CD14-positive monocyte (primary cell): ENCODE measurements at regions not wholly inside any gene's neighbourhood (a gene's known extent, or its start where the extent isn't known, plus 50 kb on each side); places are given as distances from the start of the nearest gene placed in this dataset.

Source experiments
- DNase-seq, 3 donors: peaks; one replicate each; pipeline ENCODE4 v3.0.0-alpha.2; 2011 to 2022
- H2AFZ ChIP-seq: 2 replicates; pipeline ENCODE4 v1.6.0; 2012; ENCODE audit warnings: mild to moderate bottlenecking, low read depth, low read length, inconsistent platforms; ENCODE audit not compliant: insufficient read depth, poor library complexity, severe bottlenecking
- H3K27ac ChIP-seq, 2 donors: 1 replicate in 1 of 2; 2 replicates in 1 of 2; pipeline ENCODE4 v1.5.1; 2012 to 2013; ENCODE audit warnings: low read length in 2 of 2, control low read depth in 1 of 2, inconsistent platforms in 1 of 2, low read depth in 1 of 2, mild to moderate bottlenecking in 1 of 2
- H3K27me3 ChIP-seq, 2 donors: one replicate each; pipeline versions ENCODE4 v1.6.0 to v1.6.1; 2011 to 2013; ENCODE audit warnings: low read length in 2 of 2; ENCODE audit not compliant: control insufficient read depth in 2 of 2, insufficient read depth in 2 of 2
- H3K36me3 ChIP-seq, 2 donors: replicated peaks in 1 of 2; 1 replicate in 1 of 2; 2 replicates in 1 of 2; pipeline versions ENCODE4 v1.5.1 to v1.6.1; 2012 to 2013; ENCODE audit warnings: low read length in 2 of 2, control low read depth in 1 of 2, inconsistent platforms in 1 of 2, mild to moderate bottlenecking in 1 of 2; ENCODE audit not compliant: insufficient read depth in 2 of 2, control insufficient read depth in 1 of 2
- H3K4me1 ChIP-seq, 2 donors: 1 replicate in 1 of 2; 2 replicates in 1 of 2; pipeline versions ENCODE4 v1.5.1 to v1.6.1; 2012 to 2013; ENCODE audit warnings: low read length in 2 of 2, control low read depth in 1 of 2, inconsistent platforms in 1 of 2, mild to moderate bottlenecking in 1 of 2, moderate library complexity in 1 of 2; ENCODE audit not compliant: insufficient read depth in 2 of 2, control insufficient read depth in 1 of 2
- H3K4me2 ChIP-seq: replicated peaks from 2 replicates; pipeline ENCODE3; 2012; ENCODE audit warnings: low read length, moderate library complexity, mild to moderate bottlenecking; ENCODE audit not compliant: poor library complexity, severe bottlenecking; ENCODE audit errors: extremely low read depth
- H3K4me3 ChIP-seq, 3 experiments: fragments of 200-600 bp in 1 of 3; sonication (generic) in 1 of 3; replicated peaks in 1 of 3; 1 replicate in 2 of 3; 2 replicates in 1 of 3; pipeline ENCODE4 v1.5.1; 2011 to 2013; ENCODE audit warnings: low read length in 3 of 3, mild to moderate bottlenecking in 3 of 3, control low read depth in 2 of 3, low read depth in 2 of 3, inconsistent platforms in 1 of 3, moderate library complexity in 1 of 3
- H3K79me2 ChIP-seq: 2 replicates; pipeline ENCODE4 v1.6.0; 2012; ENCODE audit warnings: mild to moderate bottlenecking, control low read depth, inconsistent platforms, low read length, moderate library complexity; ENCODE audit not compliant: insufficient read depth
- H3K9ac ChIP-seq: 2 replicates; pipeline ENCODE4 v1.6.0; 2017; ENCODE audit warnings: low read length, mild to moderate bottlenecking; ENCODE audit not compliant: insufficient read depth, poor library complexity, severe bottlenecking
- H3K9me3 ChIP-seq, 2 donors: replicated peaks in 1 of 2; 1 replicate in 1 of 2; 2 replicates in 1 of 2; pipeline versions ENCODE4 v1.5.1 to v1.6.1; 2012 to 2013; ENCODE audit warnings: low read length in 2 of 2, control low read depth in 1 of 2; ENCODE audit not compliant: control insufficient read depth in 1 of 2, insufficient read depth in 1 of 2
- H4K20me1 ChIP-seq: 2 replicates; pipeline ENCODE4 v1.6.0; 2012; ENCODE audit warnings: mild to moderate bottlenecking, low read length, control low read depth, moderate library complexity; ENCODE audit not compliant: insufficient read depth
- H3K27ac Mint-ChIP-seq, 7 donors: one replicate each; pipeline ENCODE4 v1.8.0; 2020; ENCODE audit warnings: mild to moderate bottlenecking in 7 of 7, mixed read lengths in 7 of 7, moderate library complexity in 6 of 7, inconsistent platforms in 2 of 7
- H3K27me3 Mint-ChIP-seq, 3 donors: one replicate each; pipeline ENCODE4 v1.8.0; 2021 to 2022; ENCODE audit warnings: low read depth in 3 of 3, mild to moderate bottlenecking in 3 of 3, mixed read lengths in 3 of 3, moderate library complexity in 3 of 3, inconsistent platforms in 1 of 3
- H3K36me3 Mint-ChIP-seq, 2 donors: one replicate each; pipeline ENCODE4 v1.8.0; 2020; ENCODE audit warnings: mixed read lengths in 2 of 2, inconsistent platforms in 1 of 2, mild to moderate bottlenecking in 1 of 2
- H3K4me1 Mint-ChIP-seq: one replicate; pipeline ENCODE4 v1.8.0; 2020; ENCODE audit warnings: mild to moderate bottlenecking, mixed read lengths
- H3K4me3 Mint-ChIP-seq, 2 donors: one replicate each; pipeline ENCODE4 v1.8.0; 2020; ENCODE audit warnings: mild to moderate bottlenecking in 2 of 2, mixed read lengths in 2 of 2, moderate library complexity in 1 of 2
- H3K9me3 Mint-ChIP-seq, 7 donors: one replicate each; pipeline ENCODE4 v1.8.0; 2020 to 2022; ENCODE audit warnings: mixed read lengths in 7 of 7, mild to moderate bottlenecking in 6 of 7, moderate library complexity in 6 of 7, inconsistent platforms in 2 of 7
- CTCF ChIP-seq: fragments of 200-600 bp; IDR thresholded peaks from one replicate; pipeline ENCODE4 v1.8.0; 2022; ENCODE audit warnings: antibody characterized with exemption, mild to moderate bottlenecking
- whole genome bisulfite sequencing: methylation state at CpG from one replicate; pipeline ENCODE4 v1.1.5; 2013; ENCODE audit warnings: missing lambda C conversion rate; ENCODE audit not compliant: insufficient coverage; 5-methylcytosine and 5-hydroxymethylcytosine counted together
- intact Hi-C, 2 donors: fragments of 100-400 bp; cut with micrococcal nuclease; formaldehyde crosslinking; loops; one replicate each; pipeline versions ENCODE4 v1.15.0 to v1.15.1; 2023

- Mint-ChIP-seq H3K27me3 (no peaks in the 10 kb centered on the region), H3K36me3 (peaks cover 0 to 1% of the 10 kb centered on the region in 2 donors), H3K4me3 (no peak overlapping the region), H3K27ac (no peak overlapping the region), H3K9me3 (no peaks in the 10 kb centered on the region), H3K4me1 (peaks cover 9% of the 10 kb centered on the region)
- Histone ChIP-seq H3K9me3 (no peaks in the 10 kb centered on the region), H3K4me1 (peaks cover 0 to 5% of the 10 kb centered on the region in 2 donors), H4K20me1 (no peaks in the 10 kb centered on the region), H3K27me3 (no peaks in the 10 kb centered on the region), H2AFZ (no peak overlapping the region), H3K4me2 (no peak overlapping the region), H3K79me2 (no peaks in the 10 kb centered on the region), H3K36me3 (no peaks in the 10 kb centered on the region), H3K4me3 (no peak overlapping the region), H3K27ac (no peak overlapping the region), H3K9ac (no peak overlapping the region)
- intact Hi-C loops = no loop called here
- 80% methylated on average over 3 of the region's 4 CpGs for WGBS
- no peak for TF ChIP-seq CTCF
- DNase-seq = no peak
These were observed 224.3 kb upstream of the ATP2B1 start for GRCh38 chr12:89932954-89933353.

DNA sequence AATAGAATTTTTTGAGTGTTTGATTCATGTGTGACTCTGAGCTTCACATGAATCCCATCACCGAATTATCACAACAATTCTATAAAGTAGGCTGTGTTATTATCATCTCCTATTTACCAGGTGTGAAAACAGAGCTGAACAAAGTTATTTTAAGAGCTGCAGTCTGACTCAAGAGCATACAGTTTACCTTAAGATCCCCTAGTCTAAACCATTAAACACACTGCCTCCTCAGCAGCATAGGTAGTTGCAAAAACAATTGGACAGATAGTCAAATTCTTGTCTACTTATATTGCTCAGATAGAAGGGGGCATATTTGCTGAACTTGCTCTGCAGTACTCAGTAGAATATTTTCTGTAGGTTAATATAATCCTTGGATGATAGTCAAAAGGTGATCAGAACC is 219.8 kb upstream of the ATP2B1 start:
- WGBS = no CpG with 5 or more reads among the region's 1 CpG
- Histone ChIP-seq H4K20me1 (no peaks in the 10 kb centered on the region), H3K27me3 (no peaks in the 10 kb centered on the region), H3K9me3 (no peaks in the 10 kb centered on the region), H3K4me2 (no peak overlapping the region), H3K79me2 (no peaks in the 10 kb centered on the region), H3K9ac (no peak overlapping the region), H3K36me3 (no peaks in the 10 kb centered on the region), H2AFZ (no peak overlapping the region), H3K4me1 (peaks cover 30 to 36% of the 10 kb centered on the region in 2 donors), H3K4me3 (no peak overlapping the region), H3K27ac (no peak overlapping the region)
- intact Hi-C loops = no loop called here
- Mint-ChIP-seq H3K27me3 (no peaks in the 10 kb centered on the region), H3K36me3 (no peaks in the 10 kb centered on the region), H3K9me3 (peaks cover 0 to 2% (median 0%) of the 10 kb centered on the region in 7 donors), H3K27ac (peak overlapping the region in 1 of 7 donors; percentile 4), H3K4me1 (peaks cover 29% of the 10 kb centered on the region), H3K4me3 (no peak overlapping the region)
- no peak for DNase-seq
- no peak for TF ChIP-seq CTCF
